Stimulated activated CD4-positive, alpha-beta T cell treated with anti-CD3 and anti-CD28 coated beads, Interleukin-4, amount 100 ng/mL, for 48 hours (primary cell): ENCODE measurements at regions not wholly inside any gene's neighbourhood (a gene's known extent, or its start where the extent isn't known, plus 50 kb on each side); places are given as distances from the start of the nearest gene placed in this dataset.
"Not testable (repeated sequence)": the region's sequence is repeated elsewhere in the genome, so short reads cannot be mapped to it uniquely, and the experiment has no call there.

Experiments
- DNase-seq, 2 donors: peaks; one replicate each; pipeline ENCODE4 v3.0.0-alpha.2; 2020; ENCODE audit warnings: low read depth in 2 of 2

DNA sequence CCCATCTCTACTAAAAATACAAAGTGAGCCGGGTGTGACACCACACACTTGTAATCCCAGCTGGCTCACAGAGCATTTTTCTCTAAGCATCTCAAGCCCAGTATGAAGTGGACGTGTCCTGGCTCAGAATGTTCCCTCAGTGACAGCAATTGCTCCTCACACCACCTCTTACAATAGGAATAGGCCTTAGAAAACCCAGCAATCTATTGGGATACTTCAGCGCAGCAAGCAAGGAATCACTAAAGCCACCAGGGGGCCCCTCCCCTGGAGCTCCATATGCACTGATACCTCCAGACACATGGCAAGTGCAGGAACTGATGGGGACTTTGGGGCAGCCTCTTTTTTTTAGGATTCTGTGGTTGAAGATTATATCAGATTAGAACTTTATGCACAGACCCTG lies 82.5 kb upstream of the GOLGA6L6 start:
- DNase-seq, result not testable (repeated sequence)

DNA sequence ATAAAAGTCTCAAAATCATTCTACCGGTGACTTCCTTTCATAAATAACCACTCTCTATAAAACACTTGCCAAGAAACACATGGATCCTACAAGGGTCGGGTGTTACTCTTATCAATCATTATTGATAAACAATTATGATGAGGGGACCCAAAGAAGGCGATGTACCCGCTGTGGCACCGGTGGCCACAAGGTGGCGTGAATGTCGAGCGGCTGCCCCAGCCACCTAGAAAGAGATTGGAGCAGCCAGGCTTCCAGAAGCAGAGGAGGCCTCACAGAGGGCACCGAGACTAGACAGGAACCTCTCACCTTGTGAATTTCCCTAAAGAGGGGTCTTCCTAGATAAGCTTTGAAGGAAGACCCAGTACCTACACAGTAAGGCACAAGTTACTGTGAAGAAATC lies 80.5 kb upstream of the GOLGA6L6 start:
- not testable (repeated sequence) for DNase-seq

DNA sequence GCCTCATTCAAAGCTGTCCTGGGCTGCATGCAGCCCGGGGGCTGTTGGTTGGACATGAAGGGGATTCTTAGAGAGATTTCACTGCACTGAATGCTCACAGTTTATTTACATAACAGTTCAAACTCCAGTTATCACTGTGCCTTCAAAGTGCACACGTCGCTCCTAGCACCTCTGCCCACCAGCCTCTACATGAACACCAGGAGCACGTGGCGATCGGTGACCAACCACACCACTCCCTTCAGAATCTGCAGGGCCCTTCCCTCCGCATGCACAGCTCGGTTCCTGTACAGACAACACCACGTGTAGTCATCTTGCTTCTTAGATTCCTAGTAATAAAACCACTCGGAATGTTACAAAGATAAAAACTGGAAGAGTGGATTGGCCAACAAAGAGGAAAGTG lies 72.9 kb upstream of the GOLGA6L6 start:
- not testable (repeated sequence) for DNase-seq

DNA sequence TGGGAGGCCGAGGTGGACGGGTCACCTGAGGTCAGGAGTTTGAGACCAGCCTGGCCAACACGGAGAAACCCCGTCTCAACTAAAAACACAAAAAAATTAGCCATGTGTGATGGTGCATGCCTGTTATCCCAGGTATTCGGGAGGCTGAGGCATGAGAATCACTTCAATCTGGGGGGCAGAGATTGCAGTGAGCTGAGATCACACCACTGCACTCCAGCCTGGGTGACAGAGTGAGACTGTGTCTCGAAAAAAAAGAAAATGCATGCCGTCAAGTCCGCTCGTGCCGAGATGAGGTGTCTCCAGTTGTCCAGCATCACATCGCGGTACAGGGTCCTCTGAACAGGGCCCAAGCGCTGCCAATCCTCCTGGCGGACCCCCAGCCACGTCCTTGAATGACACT lies 71.2 kb upstream of the GOLGA6L6 start:
- not testable (repeated sequence) for DNase-seq

DNA sequence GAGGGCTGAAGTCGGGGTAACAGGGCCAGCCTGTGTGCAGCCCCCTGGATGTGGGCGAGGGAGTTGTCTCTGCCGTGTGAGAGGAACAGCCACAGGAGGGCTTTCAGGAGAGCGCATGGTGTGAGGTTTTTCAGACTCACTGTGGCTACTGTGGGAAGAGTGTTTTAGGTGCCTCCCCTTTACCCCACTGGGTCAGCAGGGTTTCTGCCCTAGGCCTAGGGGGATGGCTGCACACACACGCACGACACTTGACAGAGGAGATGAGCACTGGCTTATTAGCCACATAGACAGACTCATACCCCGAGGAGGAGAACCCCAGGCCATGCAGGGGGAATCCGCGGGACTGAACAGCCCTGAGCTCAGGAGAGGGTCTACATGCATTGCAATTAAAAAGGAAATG lies 70.8 kb upstream of the GOLGA6L6 start:
- not testable (repeated sequence) for DNase-seq

DNA sequence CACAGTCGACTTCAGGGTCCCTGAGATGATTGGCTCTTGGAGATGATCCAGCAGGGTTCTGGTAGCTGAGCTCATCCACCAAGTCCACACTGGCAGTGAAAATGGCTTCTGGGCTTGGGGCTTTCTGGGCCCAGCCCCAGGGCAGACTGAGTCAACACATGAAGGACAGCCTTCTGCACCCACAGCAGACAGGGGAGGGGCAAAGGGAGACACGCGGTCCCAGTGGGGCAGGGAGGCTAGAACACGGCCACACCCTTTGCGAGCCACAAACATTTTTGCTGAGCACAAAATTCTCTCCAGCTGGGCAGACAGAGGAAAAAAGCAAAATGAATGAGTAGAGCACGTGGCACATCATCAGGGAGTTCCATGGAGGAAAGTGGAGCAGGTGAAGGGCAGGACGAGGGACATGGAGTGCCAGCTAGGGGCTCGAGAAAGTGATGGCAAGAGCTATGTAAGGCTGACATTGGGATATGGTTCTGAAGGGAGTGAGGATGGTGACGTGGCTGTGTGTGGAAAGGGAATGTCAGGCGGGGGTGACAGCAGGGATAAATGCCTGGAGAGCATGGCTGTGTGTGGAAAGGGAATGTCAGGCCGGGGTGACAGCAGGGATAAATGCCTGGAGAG lies 70.2 kb upstream of the GOLGA6L6 start:
- not testable (repeated sequence) for DNase-seq

DNA sequence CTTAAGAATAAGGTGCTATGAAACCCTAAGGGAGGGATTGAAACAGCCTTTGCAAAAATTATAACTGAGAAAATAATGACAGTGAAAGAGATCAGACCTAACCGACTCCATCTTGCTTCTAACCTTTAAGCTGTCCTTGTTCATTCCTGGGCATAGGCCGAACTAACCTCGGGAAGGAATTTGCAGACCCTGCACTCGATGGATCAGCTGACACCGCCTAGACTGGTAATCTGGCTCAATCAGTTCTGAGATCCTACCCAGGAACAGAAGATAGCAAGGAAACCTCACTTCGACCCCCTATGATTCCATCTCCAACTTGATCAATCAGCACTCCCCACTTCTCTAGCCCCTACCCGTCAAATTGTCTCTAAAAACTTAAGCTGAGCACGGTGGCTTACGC lies 66.6 kb upstream of the GOLGA6L6 start:
- not testable (repeated sequence) for DNase-seq

DNA sequence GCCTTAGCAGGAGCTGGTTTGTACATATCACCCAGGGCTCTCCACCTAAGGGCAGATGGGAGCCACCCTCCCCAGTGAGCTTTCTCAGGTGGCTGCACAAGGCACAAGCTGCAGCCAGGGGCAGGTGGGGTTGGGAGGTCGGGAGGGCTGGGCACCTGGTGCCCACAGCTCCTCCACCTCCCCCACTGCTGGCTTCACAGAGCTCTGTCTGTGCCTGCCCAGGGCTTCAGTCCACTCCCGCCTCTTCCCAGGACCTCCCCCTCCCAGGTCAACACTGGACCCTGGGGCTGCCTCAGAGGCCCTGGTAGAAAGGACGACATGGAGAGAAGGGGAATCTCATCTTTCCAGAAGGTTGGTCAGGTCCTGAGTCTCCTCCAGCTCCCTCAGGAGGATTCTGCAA lies 55.6 kb upstream of the GOLGA6L6 start:
- DNase-seq, result not testable (repeated sequence)

DNA sequence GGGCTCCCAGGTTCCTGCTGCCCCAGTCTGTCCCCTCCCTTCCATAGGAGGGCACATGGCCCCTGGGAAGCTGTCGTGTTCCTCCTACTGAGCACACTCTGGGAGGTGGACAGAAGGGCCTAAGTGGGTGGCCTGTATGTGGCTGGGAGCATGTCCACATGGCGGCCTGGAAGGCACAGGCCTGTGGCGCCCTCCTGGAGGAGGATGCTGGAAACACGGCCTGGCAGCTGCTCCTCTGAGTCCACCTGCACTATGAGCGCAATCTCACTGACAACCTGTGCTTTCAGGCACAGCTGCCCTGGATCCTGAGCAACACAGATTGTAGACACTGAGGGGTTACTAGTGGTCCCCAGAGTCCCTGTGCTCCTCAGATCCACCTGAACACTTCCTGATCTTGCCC lies 52.6 kb upstream of the GOLGA6L6 start:
- DNase-seq, result not testable (repeated sequence)

DNA sequence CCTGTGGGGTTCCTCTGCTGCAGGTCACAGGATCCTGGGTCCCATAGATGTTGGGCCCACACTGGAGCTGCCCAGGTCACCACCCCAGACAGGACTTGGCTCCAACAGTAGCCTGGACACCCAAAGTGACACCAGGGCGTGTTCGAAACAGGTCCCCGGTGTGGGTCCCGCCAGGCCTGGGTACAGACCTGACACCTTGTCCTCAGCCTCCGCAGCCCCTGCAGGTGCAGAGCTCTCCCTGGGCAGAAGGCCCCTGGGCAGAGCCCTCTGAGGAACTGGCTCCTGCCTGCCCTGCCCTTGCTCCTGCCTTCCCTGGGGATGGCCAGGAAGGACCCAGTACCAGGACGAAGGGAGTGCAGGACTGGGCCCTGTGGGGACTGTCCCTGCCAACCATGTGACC lies 50.3 kb upstream of the GOLGA6L6 start:
- DNase-seq, result not testable (repeated sequence)
